ENCODE measurements at regions not wholly inside any gene's neighbourhood (a gene's known extent, or its start where the extent isn't known, plus 50 kb on each side); places are given as distances from the start of the nearest gene placed in this dataset.

DNA sequence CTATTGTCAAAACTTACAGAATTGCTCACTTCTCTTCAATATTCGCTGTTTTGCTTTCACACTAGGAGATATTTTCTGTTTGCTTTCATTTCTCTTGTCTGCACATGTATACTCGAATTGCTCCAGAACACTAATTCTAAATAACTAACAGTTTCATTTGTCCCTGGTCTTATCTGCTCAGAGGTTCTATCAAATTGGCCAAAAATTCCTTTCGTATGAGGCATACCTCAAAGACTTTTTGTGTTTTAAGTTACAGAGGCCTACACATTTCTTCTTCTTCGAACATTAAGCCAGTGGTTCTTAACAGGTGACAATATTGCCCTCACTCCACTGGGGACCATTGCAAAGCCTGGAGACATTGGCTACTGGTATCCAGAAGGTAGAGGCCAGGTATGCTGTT lies 1314.6 kb downstream of the EFNB2 start:
- Histone ChIP-seq H3K4me3 (ENCODE audit: low read length in 2 of 2) (no peak overlapping the region), H2AFZ (ENCODE audit: low read length) (no peak overlapping the region), H3K9ac (ENCODE audit: low read depth, low read length, poor library complexity) (no peak overlapping the region), H3K4me1 (ENCODE audit: control insufficient read depth in 2 of 2, insufficient read depth in 1 of 2, low read depth in 1 of 2, low read length in 2 of 2) (peaks cover 0 to 2% of the 10 kb centered on the region in 2 donors), H3K79me1 (ENCODE audit: low read depth, low read length) (no peaks in the 10 kb centered on the region), H4K8ac (ENCODE audit: low read depth, low read length) (no peak overlapping the region), H2AK5ac (ENCODE audit: low read depth, low read length) (no peak overlapping the region), H3K27me3 (ENCODE audit: control insufficient read depth in 3 of 3, insufficient read depth in 3 of 3, low read depth in 1 of 3, low read length in 3 of 3) (no peaks in the 10 kb centered on the region), H3K4ac (ENCODE audit: low read length) (no peak overlapping the region), H2BK5ac (ENCODE audit: low read length) (no peak overlapping the region), H2BK120ac (ENCODE audit: low read depth, low read length) (no peak overlapping the region), H3K23ac (ENCODE audit: low read depth, low read length, poor library complexity) (no peak overlapping the region), H3K36me3 (replicated peaks in 1 of 2; ENCODE audit: control insufficient read depth in 2 of 2, insufficient read depth in 2 of 2, low read length in 2 of 2) (no peaks in the 10 kb centered on the region), H3K18ac (ENCODE audit: low read length) (no peak overlapping the region), H3K9me3 (replicated peaks in 1 of 2; ENCODE audit: control insufficient read depth in 2 of 2, insufficient read depth in 1 of 2, low read depth in 1 of 2, low read length in 2 of 2) (no peaks in the 10 kb centered on the region), H3K4me2 (ENCODE audit: insufficient read depth, low read length, poor library complexity, severe bottlenecking) (no peak overlapping the region), H2BK12ac (ENCODE audit: low read length) (no peak overlapping the region), H3K27ac (replicated peaks; ENCODE audit: low read length) (no peak overlapping the region), H4K91ac (ENCODE audit: low read depth, low read length, poor library complexity) (no peak overlapping the region), H2BK15ac (ENCODE audit: low read length) (no peak overlapping the region), H3K14ac (ENCODE audit: low read length) (no peak overlapping the region)
- WGBS, 2 donors (ENCODE audit: extremely low coverage in 2 of 2, insufficient read length in 2 of 2, insufficient replicate concordance in 1 of 2) = no CpG with 5 or more reads among the region's 4 CpGs
- no peak for DNase-seq (ENCODE audit: low spot score)

DNA sequence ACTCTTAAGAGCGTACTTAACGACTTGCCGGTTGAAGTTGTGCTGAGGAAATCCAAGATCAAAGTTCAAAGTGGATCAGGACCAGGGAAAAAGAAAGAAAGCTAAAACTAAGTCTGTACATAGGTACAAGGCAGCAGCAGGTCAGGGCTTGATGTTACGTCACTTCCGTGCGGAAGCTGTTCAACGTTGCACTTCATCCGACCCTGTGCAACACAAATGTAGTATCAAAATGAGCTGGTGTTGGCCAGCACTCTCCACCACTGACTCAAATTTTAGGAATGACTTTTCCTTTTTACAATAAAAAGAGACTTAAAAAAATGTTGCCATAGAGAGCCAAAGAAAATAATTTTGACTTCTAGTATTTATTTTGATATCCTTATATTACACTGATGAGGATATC lies 1315.4 kb downstream of the EFNB2 start:
- Histone ChIP-seq H3K18ac (ENCODE audit: low read length) (no peak overlapping the region), H3K27ac (replicated peaks; ENCODE audit: low read length) (no peak overlapping the region), H3K27me3 (ENCODE audit: control insufficient read depth in 3 of 3, insufficient read depth in 3 of 3, low read depth in 1 of 3, low read length in 3 of 3) (no peaks in the 10 kb centered on the region), H2AFZ (ENCODE audit: low read length) (no peak overlapping the region), H3K9ac (ENCODE audit: low read depth, low read length, poor library complexity) (no peak overlapping the region), H2BK5ac (ENCODE audit: low read length) (no peak overlapping the region), H3K36me3 (replicated peaks in 1 of 2; ENCODE audit: control insufficient read depth in 2 of 2, insufficient read depth in 2 of 2, low read length in 2 of 2) (no peaks in the 10 kb centered on the region), H3K9me3 (replicated peaks in 1 of 2; ENCODE audit: control insufficient read depth in 2 of 2, insufficient read depth in 1 of 2, low read depth in 1 of 2, low read length in 2 of 2) (no peaks in the 10 kb centered on the region), H4K8ac (ENCODE audit: low read depth, low read length) (no peak overlapping the region), H2BK12ac (ENCODE audit: low read length) (no peak overlapping the region), H2BK15ac (ENCODE audit: low read length) (no peak overlapping the region), H3K4me3 (ENCODE audit: low read length in 2 of 2) (no peak overlapping the region), H3K4me1 (ENCODE audit: control insufficient read depth in 2 of 2, insufficient read depth in 1 of 2, low read depth in 1 of 2, low read length in 2 of 2) (peaks cover 0 to 2% of the 10 kb centered on the region in 2 donors), H3K4ac (ENCODE audit: low read length) (no peak overlapping the region), H4K91ac (ENCODE audit: low read depth, low read length, poor library complexity) (no peak overlapping the region), H2AK5ac (ENCODE audit: low read depth, low read length) (no peak overlapping the region), H2BK120ac (ENCODE audit: low read depth, low read length) (no peak overlapping the region), H3K79me1 (ENCODE audit: low read depth, low read length) (no peaks in the 10 kb centered on the region), H3K4me2 (ENCODE audit: insufficient read depth, low read length, poor library complexity, severe bottlenecking) (no peak overlapping the region), H3K14ac (ENCODE audit: low read length) (no peak overlapping the region), H3K23ac (ENCODE audit: low read depth, low read length, poor library complexity) (no peak overlapping the region)
- WGBS, 2 donors (ENCODE audit: extremely low coverage in 2 of 2, insufficient read length in 2 of 2, insufficient replicate concordance in 1 of 2) = no CpG with 5 or more reads among the region's 8 CpGs
- no peak for DNase-seq (ENCODE audit: low spot score)

DNA sequence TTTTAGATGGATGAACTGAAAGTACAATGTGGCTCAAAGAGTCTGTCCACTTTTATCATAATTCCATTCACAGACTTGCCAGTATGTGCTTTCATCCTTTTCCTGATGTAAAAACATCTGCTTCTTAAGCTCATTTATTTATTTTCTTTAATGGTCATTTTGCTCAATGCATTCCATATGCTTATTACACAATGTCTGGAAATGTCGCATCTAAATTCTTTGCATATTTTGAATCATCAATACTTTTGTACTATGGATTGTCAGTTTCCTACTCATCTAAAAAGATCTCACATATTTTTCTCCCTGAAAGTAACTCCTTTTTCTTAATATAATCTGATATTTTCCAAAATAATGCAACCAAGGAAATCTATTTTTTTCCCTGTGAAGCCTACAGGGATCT lies 1315.8 kb downstream of the EFNB2 start:
- Histone ChIP-seq H3K4me2 (ENCODE audit: insufficient read depth, low read length, poor library complexity, severe bottlenecking) (no peak overlapping the region), H3K14ac (ENCODE audit: low read length) (no peak overlapping the region), H3K79me1 (ENCODE audit: low read depth, low read length) (no peaks in the 10 kb centered on the region), H3K4ac (ENCODE audit: low read length) (no peak overlapping the region), H3K27ac (replicated peaks; ENCODE audit: low read length) (no peak overlapping the region), H3K36me3 (replicated peaks in 1 of 2; ENCODE audit: control insufficient read depth in 2 of 2, insufficient read depth in 2 of 2, low read length in 2 of 2) (no peaks in the 10 kb centered on the region), H3K18ac (ENCODE audit: low read length) (no peak overlapping the region), H3K4me3 (ENCODE audit: low read length in 2 of 2) (no peak overlapping the region), H3K23ac (ENCODE audit: low read depth, low read length, poor library complexity) (no peak overlapping the region), H3K9ac (ENCODE audit: low read depth, low read length, poor library complexity) (no peak overlapping the region), H2BK12ac (ENCODE audit: low read length) (no peak overlapping the region), H3K4me1 (ENCODE audit: control insufficient read depth in 2 of 2, insufficient read depth in 1 of 2, low read depth in 1 of 2, low read length in 2 of 2) (peaks cover 0 to 2% of the 10 kb centered on the region in 2 donors), H2BK15ac (ENCODE audit: low read length) (no peak overlapping the region), H2BK120ac (ENCODE audit: low read depth, low read length) (no peak overlapping the region), H3K27me3 (ENCODE audit: control insufficient read depth in 3 of 3, insufficient read depth in 3 of 3, low read depth in 1 of 3, low read length in 3 of 3) (no peaks in the 10 kb centered on the region), H3K9me3 (replicated peaks in 1 of 2; ENCODE audit: control insufficient read depth in 2 of 2, insufficient read depth in 1 of 2, low read depth in 1 of 2, low read length in 2 of 2) (no peaks in the 10 kb centered on the region), H2BK5ac (ENCODE audit: low read length) (no peak overlapping the region), H2AFZ (ENCODE audit: low read length) (no peak overlapping the region), H4K8ac (ENCODE audit: low read depth, low read length) (no peak overlapping the region), H2AK5ac (ENCODE audit: low read depth, low read length) (no peak overlapping the region), H4K91ac (ENCODE audit: low read depth, low read length, poor library complexity) (no peak overlapping the region)
- no CpG with 5 or more reads among the region's 1 CpG for WGBS, 2 donors (ENCODE audit: extremely low coverage in 2 of 2, insufficient read length in 2 of 2, insufficient replicate concordance in 1 of 2)
- DNase-seq (ENCODE audit: low spot score) = no peak

DNA sequence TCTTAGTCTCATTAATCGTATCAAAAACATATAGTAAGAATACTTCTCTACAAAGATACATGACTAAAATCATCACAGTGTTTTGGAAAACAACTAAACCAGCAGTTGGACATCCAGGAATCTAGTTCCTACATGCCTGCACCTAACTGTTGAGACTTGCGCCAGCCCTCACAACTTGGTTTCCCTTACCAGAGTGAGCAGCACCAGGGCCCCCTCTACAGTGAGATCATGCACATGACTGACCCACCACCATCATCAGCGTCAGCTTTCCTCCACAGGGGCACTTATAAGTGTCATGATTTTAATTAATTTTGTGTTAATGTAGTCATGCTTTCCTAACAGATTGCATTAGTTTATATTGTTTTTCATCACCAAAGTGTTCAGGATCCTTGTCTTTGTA lies 1322.0 kb downstream of the EFNB2 start:
- no peak overlapping the region for H2BK5ac ChIP-seq (ENCODE audit: low read length)
- DNase-seq (ENCODE audit: low spot score) = no peak
- no peak overlapping the region for H2AFZ ChIP-seq (ENCODE audit: low read length)
- H3K18ac ChIP-seq (ENCODE audit: low read length) = no peak overlapping the region
- no peak overlapping the region for H4K8ac ChIP-seq (ENCODE audit: low read depth, low read length)
- H3K14ac ChIP-seq (ENCODE audit: low read length) = no peak overlapping the region
- H3K4ac ChIP-seq (ENCODE audit: low read length) = no peak overlapping the region
- H4K91ac ChIP-seq (ENCODE audit: low read depth, low read length, poor library complexity) = no peak overlapping the region
- H3K4me1 ChIP-seq (ENCODE audit: control insufficient read depth in 2 of 2, insufficient read depth in 1 of 2, low read depth in 1 of 2, low read length in 2 of 2) = no peaks in the 10 kb centered on the region
- H3K36me3 ChIP-seq (replicated peaks in 1 of 2; ENCODE audit: control insufficient read depth in 2 of 2, insufficient read depth in 2 of 2, low read length in 2 of 2) = no peaks in the 10 kb centered on the region
- no peaks in the 10 kb centered on the region for H3K9me3 ChIP-seq (replicated peaks in 1 of 2; ENCODE audit: control insufficient read depth in 2 of 2, insufficient read depth in 1 of 2, low read depth in 1 of 2, low read length in 2 of 2)
- no peak overlapping the region for H3K9ac ChIP-seq (ENCODE audit: low read depth, low read length, poor library complexity)
- H2AK5ac ChIP-seq (ENCODE audit: low read depth, low read length) = no peak overlapping the region
- H2BK15ac ChIP-seq (ENCODE audit: low read length) = no peak overlapping the region
- no peak overlapping the region for H2BK120ac ChIP-seq (ENCODE audit: low read depth, low read length)
- no peak overlapping the region for H2BK12ac ChIP-seq (ENCODE audit: low read length)
- H3K23ac ChIP-seq (ENCODE audit: low read depth, low read length, poor library complexity) = no peak overlapping the region
- no peaks in the 10 kb centered on the region for H3K27me3 ChIP-seq (ENCODE audit: control insufficient read depth in 3 of 3, insufficient read depth in 3 of 3, low read depth in 1 of 3, low read length in 3 of 3)
- no CpG with 5 or more reads among the region's 3 CpGs for WGBS, 2 donors (ENCODE audit: extremely low coverage in 2 of 2, insufficient read length in 2 of 2, insufficient replicate concordance in 1 of 2)
- H3K79me1 ChIP-seq (ENCODE audit: low read depth, low read length) = no peaks in the 10 kb centered on the region
- no peak overlapping the region for H3K4me3 ChIP-seq (ENCODE audit: low read length in 2 of 2)
- no peak overlapping the region for H3K27ac ChIP-seq (replicated peaks; ENCODE audit: low read length)
- H3K4me2 ChIP-seq (ENCODE audit: insufficient read depth, low read length, poor library complexity, severe bottlenecking) = no peak overlapping the region

Data from neuronal stem cell (in vitro differentiated cells).